ENCODE measurements at regions not wholly inside any gene's neighbourhood (a gene's known extent, or its start where the extent isn't known, plus 50 kb on each side); places are given as distances from the start of the nearest gene placed in this dataset.

DNA sequence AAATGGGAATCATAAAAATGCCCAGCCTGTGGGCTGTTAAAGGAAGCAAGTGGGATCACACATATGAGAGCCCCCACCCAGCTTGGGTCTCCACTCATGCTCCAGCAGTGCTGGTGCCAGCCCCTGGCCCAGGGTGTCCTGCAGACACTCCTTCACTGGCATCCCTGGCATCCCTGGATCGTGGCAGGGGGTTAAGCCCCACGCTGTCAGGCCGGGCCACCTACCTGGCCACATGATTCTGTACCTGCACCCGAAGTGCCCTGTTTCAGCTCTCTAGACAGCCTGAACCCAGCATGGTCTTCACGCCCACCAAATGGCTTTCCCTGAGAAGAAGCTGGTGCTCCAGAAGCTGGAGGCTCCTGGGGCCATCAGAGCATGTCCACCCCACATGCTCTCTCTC is 137.4 kb downstream of the INHBB start:
- TF ChIP-seq, protein P1, sequence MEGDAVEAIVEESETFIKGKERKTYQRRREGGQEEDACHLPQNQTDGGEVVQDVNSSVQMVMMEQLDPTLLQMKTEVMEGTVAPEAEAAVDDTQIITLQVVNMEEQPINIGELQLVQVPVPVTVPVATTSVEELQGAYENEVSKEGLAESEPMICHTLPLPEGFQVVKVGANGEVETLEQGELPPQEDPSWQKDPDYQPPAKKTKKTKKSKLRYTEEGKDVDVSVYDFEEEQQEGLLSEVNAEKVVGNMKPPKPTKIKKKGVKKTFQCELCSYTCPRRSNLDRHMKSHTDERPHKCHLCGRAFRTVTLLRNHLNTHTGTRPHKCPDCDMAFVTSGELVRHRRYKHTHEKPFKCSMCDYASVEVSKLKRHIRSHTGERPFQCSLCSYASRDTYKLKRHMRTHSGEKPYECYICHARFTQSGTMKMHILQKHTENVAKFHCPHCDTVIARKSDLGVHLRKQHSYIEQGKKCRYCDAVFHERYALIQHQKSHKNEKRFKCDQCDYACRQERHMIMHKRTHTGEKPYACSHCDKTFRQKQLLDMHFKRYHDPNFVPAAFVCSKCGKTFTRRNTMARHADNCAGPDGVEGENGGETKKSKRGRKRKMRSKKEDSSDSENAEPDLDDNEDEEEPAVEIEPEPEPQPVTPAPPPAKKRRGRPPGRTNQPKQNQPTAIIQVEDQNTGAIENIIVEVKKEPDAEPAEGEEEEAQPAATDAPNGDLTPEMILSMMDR (IDR thresholded peaks at IDR 0.05): no peak
- H3K4me1 Mint-ChIP-seq (ENCODE audit: low read depth): no peaks in the 10 kb centered on the region
- H3K36me3 Mint-ChIP-seq (ENCODE audit: low read depth): peaks cover 2% of the 10 kb centered on the region
- peak; percentile 85 for DNase-seq (ENCODE audit: low spot score)
- peaks cover 24% of the 10 kb centered on the region for H3K27me3 Mint-ChIP-seq (ENCODE audit: low read depth)
- H3K27ac Mint-ChIP-seq (ENCODE audit: unreplicated experiment): no peak overlapping the region
- no peak overlapping the region for H3K4me3 Mint-ChIP-seq (ENCODE audit: unreplicated experiment)
- no peaks in the 10 kb centered on the region for H3K9me3 Mint-ChIP-seq (ENCODE audit: low read depth)

DNA sequence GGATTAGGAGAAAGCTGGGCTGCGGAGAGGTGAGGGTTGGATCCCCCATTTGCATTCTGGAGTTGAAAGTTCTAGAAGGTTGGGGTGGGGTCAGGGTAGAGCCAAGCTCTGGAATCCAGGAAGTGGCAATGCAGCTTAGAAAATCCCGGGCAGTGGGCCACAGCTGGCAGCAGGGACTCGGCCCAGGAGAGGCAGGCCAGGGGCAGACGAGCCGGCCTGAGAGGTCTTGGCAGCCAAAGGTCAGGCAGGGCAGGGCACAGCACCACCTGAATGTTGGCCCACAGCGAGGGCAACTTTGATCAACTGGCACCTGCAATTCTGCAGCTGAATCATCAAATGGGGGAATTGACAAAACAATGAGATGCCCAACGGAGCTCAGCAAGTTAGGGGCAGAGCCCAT is 139.2 kb downstream of the INHBB start:
- TF ChIP-seq, protein P1 (IDR thresholded peaks at IDR 0.05): no peak
- Mint-ChIP-seq H3K27ac (ENCODE audit: unreplicated experiment) (no peak overlapping the region), H3K36me3 (ENCODE audit: low read depth) (peaks cover 2% of the 10 kb centered on the region), H3K4me3 (ENCODE audit: unreplicated experiment) (no peak overlapping the region), H3K27me3 (ENCODE audit: low read depth) (peaks cover 28% of the 10 kb centered on the region), H3K4me1 (ENCODE audit: low read depth) (no peaks in the 10 kb centered on the region), H3K9me3 (ENCODE audit: low read depth) (no peaks in the 10 kb centered on the region)
- DNase-seq (ENCODE audit: low spot score): peak; percentile 47

DNA sequence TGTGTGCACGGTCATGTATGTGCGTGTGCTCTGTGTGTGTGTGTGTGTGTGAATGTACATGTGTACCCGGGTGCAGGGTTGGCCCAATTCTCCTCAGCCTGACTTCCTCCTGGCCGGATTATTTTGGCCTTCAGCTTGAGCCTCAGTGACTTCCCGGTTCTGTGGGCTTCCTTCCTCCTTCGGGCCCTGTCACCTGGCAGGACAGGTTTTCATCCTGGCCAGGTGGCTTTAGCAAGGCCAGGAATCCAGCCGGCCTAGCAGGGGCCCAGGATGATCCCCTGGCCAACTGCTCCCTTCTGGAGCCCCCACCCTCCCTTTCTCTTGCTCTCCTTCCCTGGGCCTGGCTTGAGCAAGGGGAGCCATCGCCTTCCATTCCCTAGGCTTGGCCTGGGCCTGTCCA is 140.5 kb downstream of the INHBB start:
- peak; percentile 35 for DNase-seq (ENCODE audit: low spot score)
- Mint-ChIP-seq H3K27me3 (ENCODE audit: low read depth) (peaks cover 29% of the 10 kb centered on the region), H3K4me3 (ENCODE audit: unreplicated experiment) (no peak overlapping the region), H3K4me1 (ENCODE audit: low read depth) (no peaks in the 10 kb centered on the region), H3K36me3 (ENCODE audit: low read depth) (no peaks in the 10 kb centered on the region), H3K27ac (ENCODE audit: unreplicated experiment) (no peak overlapping the region), H3K9me3 (ENCODE audit: low read depth) (no peaks in the 10 kb centered on the region)
- TF ChIP-seq, protein P1 (IDR thresholded peaks at IDR 0.05): no peak

DNA sequence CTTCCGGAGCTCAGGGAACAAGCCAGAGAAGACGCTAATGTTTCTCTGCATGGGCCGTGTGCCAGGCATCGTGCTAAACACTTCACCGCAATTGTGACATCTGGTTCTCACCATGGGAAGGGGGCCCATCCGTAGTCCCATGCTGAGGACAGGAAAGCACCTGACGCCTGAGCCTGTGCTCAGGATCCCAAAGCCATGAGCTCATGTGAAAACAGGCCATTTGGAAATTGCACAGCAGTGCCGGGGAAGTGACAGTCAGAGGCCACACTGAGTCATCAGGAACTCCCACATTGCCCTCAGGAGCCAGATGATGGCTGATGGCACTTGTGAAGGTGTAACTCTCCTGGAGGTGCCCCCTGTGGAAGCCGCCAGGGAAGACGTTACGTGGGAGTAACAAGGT is 141.0 kb downstream of the INHBB start:
- DNase-seq (ENCODE audit: low spot score): peak; percentile 36
- Mint-ChIP-seq H3K9me3 (ENCODE audit: low read depth) (no peaks in the 10 kb centered on the region), H3K27ac (ENCODE audit: unreplicated experiment) (no peak overlapping the region), H3K4me1 (ENCODE audit: low read depth) (no peaks in the 10 kb centered on the region), H3K4me3 (ENCODE audit: unreplicated experiment) (no peak overlapping the region), H3K36me3 (ENCODE audit: low read depth) (no peaks in the 10 kb centered on the region), H3K27me3 (ENCODE audit: low read depth) (peaks cover 34% of the 10 kb centered on the region)
- TF ChIP-seq, protein P1 (IDR thresholded peaks at IDR 0.05): no peak

DNA sequence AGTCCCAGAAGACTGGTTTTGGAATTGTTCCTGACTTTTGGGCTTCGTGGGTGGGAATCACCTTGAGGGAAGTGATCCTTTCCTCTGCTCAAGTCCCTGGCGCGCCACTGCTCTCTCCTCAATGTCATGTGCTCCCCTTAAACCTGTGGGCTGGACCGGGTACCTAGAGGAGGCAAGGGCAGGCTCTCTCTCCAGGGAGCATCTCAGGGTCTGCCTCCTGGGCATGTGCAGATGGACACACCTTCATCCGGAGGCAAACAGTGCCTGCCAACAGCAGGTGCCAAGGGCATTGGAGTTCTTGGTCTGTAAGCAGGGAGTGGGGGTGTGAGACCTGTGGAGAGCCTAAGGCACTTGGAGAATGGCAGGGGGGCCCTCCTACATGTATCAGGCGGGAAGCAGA is 142.6 kb downstream of the INHBB start:
- H3K4me1 Mint-ChIP-seq (ENCODE audit: low read depth): no peaks in the 10 kb centered on the region
- TF ChIP-seq, protein P1 (IDR thresholded peaks at IDR 0.05): no peak
- H3K4me3 Mint-ChIP-seq (ENCODE audit: unreplicated experiment): no peak overlapping the region
- H3K9me3 Mint-ChIP-seq (ENCODE audit: low read depth): no peaks in the 10 kb centered on the region
- no peak overlapping the region for H3K27ac Mint-ChIP-seq (ENCODE audit: unreplicated experiment)
- H3K27me3 Mint-ChIP-seq (ENCODE audit: low read depth): peaks cover 35% of the 10 kb centered on the region
- H3K36me3 Mint-ChIP-seq (ENCODE audit: low read depth): no peaks in the 10 kb centered on the region
- peak; percentile 62 for DNase-seq (ENCODE audit: low spot score)
